Astrocyte (in vitro differentiated cells and primary cell): ENCODE measurements at regions not wholly inside any gene's neighbourhood (a gene's known extent, or its start where the extent isn't known, plus 50 kb on each side); places are given as distances from the start of the nearest gene placed in this dataset.

Experiments used
- DNase-seq: peaks from one replicate; pipeline ENCODE4 v3.0.0-alpha.2; 2010; ENCODE audit warnings: low read depth
- FAIRE-seq: peaks from 2 replicates; lab custom pipeline; 2011; peaks lifted over from hg19 to GRCh38; lab: Jason Lieb, UNC
- H2AFZ ChIP-seq: 2 replicates; pipeline ENCODE4 v1.6.0; 2012; ENCODE audit warnings: low read depth, low read length, inconsistent platforms
- H3K27ac ChIP-seq: 2 replicates; pipeline ENCODE4 v1.5.1; 2011; ENCODE audit warnings: low read depth, low read length, inconsistent platforms
- H3K27me3 ChIP-seq: 2 replicates; pipeline ENCODE4 v1.6.0; 2011; ENCODE audit warnings: low read length, inconsistent platforms; ENCODE audit not compliant: insufficient read depth
- H3K36me3 ChIP-seq: 2 replicates; pipeline ENCODE4 v1.5.1; 2011; ENCODE audit warnings: low read length, inconsistent platforms; ENCODE audit not compliant: insufficient read depth
- H3K4me1 ChIP-seq: 2 replicates; pipeline ENCODE4 v1.5.1; 2011; ENCODE audit warnings: low read length, inconsistent platforms; ENCODE audit not compliant: insufficient read depth
- H3K4me2 ChIP-seq: 2 replicates; pipeline ENCODE4 v1.6.0; 2012; ENCODE audit warnings: low read length, inconsistent platforms
- H3K4me3 ChIP-seq: 2 replicates; pipeline ENCODE4 v1.5.1; 2011; ENCODE audit warnings: low read depth, mild to moderate bottlenecking, low read length, inconsistent platforms; ENCODE audit not compliant: insufficient read depth
- H3K79me2 ChIP-seq: 2 replicates; pipeline ENCODE4 v1.6.0; 2012; ENCODE audit warnings: mild to moderate bottlenecking, low read length, inconsistent platforms; ENCODE audit not compliant: insufficient read depth
- H3K9ac ChIP-seq: 2 replicates; pipeline ENCODE4 v1.6.0; 2012; ENCODE audit warnings: mild to moderate bottlenecking, low read length, inconsistent platforms
- H3K9me3 ChIP-seq: 2 replicates; pipeline ENCODE4 v1.5.1; 2012; ENCODE audit warnings: low read depth, mild to moderate bottlenecking, low read length, inconsistent platforms; ENCODE audit not compliant: insufficient read depth
- H4K20me1 ChIP-seq: 2 replicates; pipeline ENCODE4 v1.6.0; 2012; ENCODE audit warnings: low read length, inconsistent platforms; ENCODE audit not compliant: insufficient read depth
- H3K27ac Mint-ChIP-seq: one replicate; pipeline ENCODE4 v1.8.0; 2021; ENCODE audit warnings: mild to moderate bottlenecking, mixed read lengths; ENCODE audit not compliant: unreplicated experiment
- H3K27me3 Mint-ChIP-seq: one replicate; pipeline ENCODE4 v1.8.0; 2021; ENCODE audit warnings: low read depth, mixed read lengths; ENCODE audit not compliant: unreplicated experiment
- H3K36me3 Mint-ChIP-seq: one replicate; pipeline ENCODE4 v1.8.0; 2021; ENCODE audit warnings: low read depth, mixed read lengths; ENCODE audit not compliant: unreplicated experiment
- H3K4me1 Mint-ChIP-seq: one replicate; pipeline ENCODE4 v1.8.0; 2021; ENCODE audit warnings: low read depth, mixed read lengths; ENCODE audit not compliant: unreplicated experiment
- H3K4me3 Mint-ChIP-seq: one replicate; pipeline ENCODE4 v1.8.0; 2021; ENCODE audit warnings: mild to moderate bottlenecking, moderate library complexity, mixed read lengths; ENCODE audit not compliant: unreplicated experiment
- H3K9me3 Mint-ChIP-seq: one replicate; pipeline ENCODE4 v1.8.0; 2021; ENCODE audit warnings: mild to moderate bottlenecking, mixed read lengths; ENCODE audit not compliant: unreplicated experiment
- EZH2 ChIP-seq: IDR thresholded peaks from 2 replicates; pipeline ENCODE4 v1.6.1; 2012; ENCODE audit warnings: mild to moderate bottlenecking, low read length, inconsistent platforms; ENCODE audit not compliant: insufficient read depth
- TF ChIP-seq, protein P1 (sequence below): IDR thresholded peaks from 2 replicates; pipeline ENCODE4 v1.5.1; 2011; ENCODE audit warnings: low read depth, mild to moderate bottlenecking, inconsistent platforms, low read length, moderate library complexity; ENCODE audit not compliant: insufficient read depth

DNA sequence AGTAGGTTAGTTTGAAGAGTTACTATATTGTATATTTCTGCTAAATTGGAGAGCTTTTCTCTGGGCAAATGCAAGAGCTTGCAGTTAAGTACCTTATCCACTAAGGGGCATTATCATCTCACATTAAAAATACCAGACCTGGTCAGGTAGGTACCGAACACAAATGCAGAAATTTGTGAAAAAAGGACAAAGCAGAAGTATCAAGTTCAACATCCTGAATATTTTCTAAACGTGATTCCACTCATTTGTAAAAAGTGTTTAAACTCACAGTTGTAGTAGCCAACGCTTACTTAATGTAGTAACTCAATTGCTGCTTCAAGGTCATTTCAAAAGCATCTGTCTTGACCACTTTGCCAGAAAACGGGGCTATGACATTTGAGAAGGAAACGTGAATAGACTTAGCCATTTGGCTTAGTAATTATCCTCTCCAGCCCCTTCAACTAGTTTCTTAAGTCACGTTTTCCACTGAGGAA, 52.1 kb downstream of the CYRIA start:
- DNase-seq = no peak
- H3K36me3 Mint-ChIP-seq = no peaks in the 10 kb centered on the region
- no peaks in the 10 kb centered on the region for H3K27me3 ChIP-seq
- H3K4me3 ChIP-seq = no peak overlapping the region
- H3K9ac ChIP-seq = no peak overlapping the region
- H3K27me3 Mint-ChIP-seq = peaks cover 21% of the 10 kb centered on the region
- H3K36me3 ChIP-seq = no peaks in the 10 kb centered on the region
- no peak overlapping the region for H3K4me3 Mint-ChIP-seq
- H2AFZ ChIP-seq = no peak overlapping the region
- no peak overlapping the region for H3K27ac ChIP-seq
- no peak for FAIRE-seq
- TF ChIP-seq, protein P1, sequence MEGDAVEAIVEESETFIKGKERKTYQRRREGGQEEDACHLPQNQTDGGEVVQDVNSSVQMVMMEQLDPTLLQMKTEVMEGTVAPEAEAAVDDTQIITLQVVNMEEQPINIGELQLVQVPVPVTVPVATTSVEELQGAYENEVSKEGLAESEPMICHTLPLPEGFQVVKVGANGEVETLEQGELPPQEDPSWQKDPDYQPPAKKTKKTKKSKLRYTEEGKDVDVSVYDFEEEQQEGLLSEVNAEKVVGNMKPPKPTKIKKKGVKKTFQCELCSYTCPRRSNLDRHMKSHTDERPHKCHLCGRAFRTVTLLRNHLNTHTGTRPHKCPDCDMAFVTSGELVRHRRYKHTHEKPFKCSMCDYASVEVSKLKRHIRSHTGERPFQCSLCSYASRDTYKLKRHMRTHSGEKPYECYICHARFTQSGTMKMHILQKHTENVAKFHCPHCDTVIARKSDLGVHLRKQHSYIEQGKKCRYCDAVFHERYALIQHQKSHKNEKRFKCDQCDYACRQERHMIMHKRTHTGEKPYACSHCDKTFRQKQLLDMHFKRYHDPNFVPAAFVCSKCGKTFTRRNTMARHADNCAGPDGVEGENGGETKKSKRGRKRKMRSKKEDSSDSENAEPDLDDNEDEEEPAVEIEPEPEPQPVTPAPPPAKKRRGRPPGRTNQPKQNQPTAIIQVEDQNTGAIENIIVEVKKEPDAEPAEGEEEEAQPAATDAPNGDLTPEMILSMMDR = peak; percentile 67
- no peak for TF ChIP-seq EZH2
- H3K4me1 Mint-ChIP-seq = peaks cover 8% of the 10 kb centered on the region
- no peak overlapping the region for H3K4me2 ChIP-seq
- no peaks in the 10 kb centered on the region for H3K9me3 ChIP-seq
- no peaks in the 10 kb centered on the region for H3K79me2 ChIP-seq
- no peak overlapping the region for H3K27ac Mint-ChIP-seq
- H3K9me3 Mint-ChIP-seq = no peaks in the 10 kb centered on the region
- no peaks in the 10 kb centered on the region for H4K20me1 ChIP-seq
- H3K4me1 ChIP-seq = peaks cover 13% of the 10 kb centered on the region

DNA sequence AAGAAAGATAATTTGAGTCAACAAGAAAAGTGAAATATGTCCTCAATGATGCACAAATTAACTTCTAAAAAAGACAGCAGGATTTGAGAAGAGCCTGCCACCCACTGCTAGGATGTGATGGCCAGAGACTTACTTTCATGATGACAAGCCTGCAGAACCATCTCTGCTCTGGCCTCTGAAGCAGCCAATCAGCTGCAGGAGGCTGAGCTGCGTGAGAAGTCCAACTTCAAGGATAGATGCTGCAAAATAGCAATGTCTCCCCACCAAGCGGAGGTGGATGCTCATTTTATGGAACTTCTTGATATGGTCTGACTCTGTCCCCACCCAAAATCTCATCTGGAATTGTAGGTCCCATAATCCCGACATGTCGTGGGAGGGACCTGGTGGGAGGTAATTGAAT, 53.1 kb downstream of the CYRIA start:
- Mint-ChIP-seq H3K4me1 (peaks cover 8% of the 10 kb centered on the region), H3K4me3 (no peak overlapping the region), H3K27ac (no peak overlapping the region), H3K9me3 (no peaks in the 10 kb centered on the region), H3K27me3 (peaks cover 18% of the 10 kb centered on the region), H3K36me3 (no peaks in the 10 kb centered on the region)
- DNase-seq (no peak), FAIRE-seq (no peak)
- H3K27ac ChIP-seq = no peak overlapping the region
- H3K9ac ChIP-seq = no peak overlapping the region
- H3K4me1 ChIP-seq = peaks cover 17% of the 10 kb centered on the region
- no peaks in the 10 kb centered on the region for H3K79me2 ChIP-seq
- H3K36me3 ChIP-seq = no peaks in the 10 kb centered on the region
- no peak overlapping the region for H2AFZ ChIP-seq
- no peaks in the 10 kb centered on the region for H3K9me3 ChIP-seq
- no peak overlapping the region for H3K4me2 ChIP-seq
- no peak overlapping the region for H3K4me3 ChIP-seq
- TF ChIP-seq, protein P1 = no peak
- no peak for TF ChIP-seq EZH2
- H4K20me1 ChIP-seq = no peaks in the 10 kb centered on the region
- no peaks in the 10 kb centered on the region for H3K27me3 ChIP-seq

DNA sequence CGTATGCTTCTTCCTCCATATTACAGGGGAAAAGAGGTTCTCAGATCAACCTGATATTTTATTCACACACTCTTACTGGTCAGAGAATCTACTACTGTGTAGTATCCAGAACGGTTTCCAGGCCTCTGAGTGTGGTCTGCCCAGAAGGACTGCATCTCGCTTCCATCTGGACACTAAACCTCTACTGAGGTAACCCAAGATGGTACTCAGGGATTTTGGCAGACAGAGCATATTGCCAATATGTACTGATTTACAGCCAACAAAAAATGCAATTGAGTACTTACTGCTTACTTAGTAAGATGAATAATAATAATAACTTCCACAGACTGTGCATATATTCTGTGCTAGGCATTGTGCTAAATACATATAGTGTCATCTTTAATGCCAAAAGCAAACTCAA, 55.8 kb downstream of the CYRIA start:
- Mint-ChIP-seq H3K9me3 (peaks cover 2% of the 10 kb centered on the region), H3K4me3 (no peak overlapping the region), H3K36me3 (no peaks in the 10 kb centered on the region), H3K27me3 (peaks cover 8% of the 10 kb centered on the region), H3K27ac (no peak overlapping the region), H3K4me1 (peaks cover 8% of the 10 kb centered on the region)
- Histone ChIP-seq H3K4me3 (no peak overlapping the region), H3K36me3 (no peaks in the 10 kb centered on the region), H3K9ac (no peak overlapping the region), H3K27ac (no peak overlapping the region), H3K27me3 (no peaks in the 10 kb centered on the region), H3K4me2 (no peak overlapping the region), H2AFZ (no peak overlapping the region), H4K20me1 (no peaks in the 10 kb centered on the region), H3K9me3 (no peaks in the 10 kb centered on the region), H3K79me2 (no peaks in the 10 kb centered on the region), H3K4me1 (peaks cover 17% of the 10 kb centered on the region)
- FAIRE-seq (no peak), DNase-seq (no peak)
- TF ChIP-seq EZH2 = no peak
